ENCODE measurements at regions not wholly inside any gene's neighbourhood (a gene's known extent, or its start where the extent isn't known, plus 50 kb on each side); places are given as distances from the start of the nearest gene placed in this dataset.
"Not testable (repeated sequence)": the region's sequence is repeated elsewhere in the genome, so short reads cannot be mapped to it uniquely, and the experiment has no call there.

DNA sequence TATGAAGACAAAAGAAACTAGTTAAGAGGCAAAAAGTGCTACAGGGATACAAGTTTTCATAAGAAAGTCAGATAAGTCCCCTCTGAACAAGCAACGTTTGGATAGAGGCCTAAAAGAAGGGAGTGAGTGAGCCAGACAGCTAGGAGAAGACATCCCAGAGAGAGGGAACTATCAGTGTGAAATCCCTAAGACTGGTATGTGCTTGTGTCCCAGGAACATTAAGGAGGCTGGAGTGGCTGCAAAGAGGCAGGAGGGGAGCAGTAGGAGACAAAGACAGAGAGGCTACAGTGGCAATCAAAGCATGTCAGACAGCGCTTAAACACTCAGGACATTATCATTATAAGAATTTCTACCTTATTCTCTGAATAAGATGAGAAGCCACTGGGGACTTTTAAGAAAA, 139.1 kb upstream of the STK32A start:
- no peak for DNase-seq (ENCODE audit: low read depth)
- H3K4me3 ChIP-seq (ENCODE audit: low read length) = no peak overlapping the region
- no peak for TF ChIP-seq CTCF (conservative IDR thresholded peaks at IDR 0.05; ENCODE audit: low read length)

GRCh38 chr5:147098233-147098790, 136.5 kb upstream of the STK32A start:
- TF ChIP-seq CTCF (conservative IDR thresholded peaks at IDR 0.05; ENCODE audit: low read length) = peak; percentile 69
- DNase-seq (ENCODE audit: low read depth) = peak; percentile 51
- H3K4me3 ChIP-seq (ENCODE audit: low read length) = no peak overlapping the region

DNA sequence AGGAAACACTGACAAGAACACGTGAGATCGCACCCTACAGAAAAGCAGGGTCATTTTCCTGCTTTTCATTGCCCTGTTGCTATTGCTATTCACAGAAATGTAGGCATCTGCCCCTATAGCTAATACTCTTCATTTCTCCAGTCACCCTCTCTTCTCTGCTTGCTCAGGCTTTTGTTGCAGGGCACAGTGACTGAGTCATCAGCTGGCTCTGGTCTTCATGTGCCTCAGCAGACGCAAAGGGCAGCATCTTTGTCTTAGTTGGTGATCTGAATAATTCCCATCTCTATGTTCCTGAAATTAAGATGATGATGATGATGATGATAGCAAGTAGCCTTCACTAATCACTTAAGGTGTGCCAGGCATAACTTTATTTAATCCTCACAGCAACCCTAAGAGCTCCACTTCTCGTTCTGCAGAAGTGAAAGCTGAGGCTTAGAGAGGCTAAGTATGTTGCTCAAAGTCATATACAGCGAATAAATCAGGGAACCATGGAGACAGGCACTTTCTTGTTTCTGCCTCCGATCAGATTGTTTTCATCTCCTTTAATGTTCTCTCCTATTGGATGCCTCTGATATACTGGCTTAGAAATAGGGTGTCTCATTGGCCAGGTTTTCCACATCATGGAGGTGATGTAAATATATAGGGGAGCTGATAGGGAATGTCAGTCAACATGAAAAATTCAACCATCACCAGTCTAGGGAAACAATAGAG, 133.0 kb upstream of the STK32A start:
- H3K4me3 ChIP-seq (ENCODE audit: low read length) = no peak overlapping the region
- peak; percentile 3 for DNase-seq (ENCODE audit: low read depth)
- TF ChIP-seq CTCF (conservative IDR thresholded peaks at IDR 0.05; ENCODE audit: low read length) = no peak

DNA sequence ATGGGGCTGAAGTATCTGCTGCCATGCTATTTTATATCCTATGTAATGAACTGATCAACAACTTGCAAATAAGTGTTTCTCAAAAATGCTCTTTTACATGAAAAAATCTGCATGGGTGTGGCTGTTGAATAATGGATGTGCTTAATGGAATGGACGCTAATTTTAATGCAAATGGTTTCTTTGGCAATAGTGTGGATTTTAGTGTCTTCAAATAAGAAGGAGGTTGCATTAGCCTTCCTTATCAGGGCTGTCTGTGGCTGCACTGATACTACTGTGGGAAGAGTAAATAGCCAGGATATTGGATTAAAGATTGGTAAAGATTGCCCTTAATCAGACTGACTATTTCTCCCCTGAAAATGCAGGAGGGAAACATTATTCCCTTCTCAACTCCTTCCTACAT, 121.9 kb upstream of the STK32A start:
- DNase-seq (ENCODE audit: low read depth) = no peak
- TF ChIP-seq CTCF (conservative IDR thresholded peaks at IDR 0.05; ENCODE audit: low read length) = no peak
- no peak overlapping the region for H3K4me3 ChIP-seq (ENCODE audit: low read length)

GRCh38 chr5:147113967-147114366, 120.9 kb upstream of the STK32A start:
- no peak overlapping the region for H3K4me3 ChIP-seq (ENCODE audit: low read length)
- DNase-seq (ENCODE audit: low read depth) = no peak
- TF ChIP-seq CTCF (conservative IDR thresholded peaks at IDR 0.05; ENCODE audit: low read length) = no peak

- not testable (repeated sequence) for H3K4me3 ChIP-seq (ENCODE audit: low read length)
Measured at GRCh38 chr5:147139759-147140158, 95.1 kb upstream of the STK32A start.

DNA sequence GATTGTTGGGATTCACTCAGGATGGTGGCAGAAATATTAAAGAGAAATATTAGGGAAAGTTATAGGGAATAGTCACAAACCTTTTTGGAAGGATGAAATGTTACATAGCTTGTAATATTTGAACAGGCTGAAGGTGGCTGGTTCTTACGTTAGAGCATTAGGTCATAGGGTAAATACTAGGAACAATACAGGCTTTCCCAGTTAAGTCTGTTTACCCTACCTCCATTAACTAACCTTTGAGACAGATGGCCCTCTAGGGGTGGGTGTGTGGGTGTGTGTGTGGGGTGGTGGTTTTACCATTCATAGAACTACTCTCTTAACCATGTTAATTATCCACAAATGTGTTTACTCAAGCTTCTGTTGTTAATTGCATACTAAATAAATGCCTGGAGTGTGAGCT, 94.3 kb upstream of the STK32A start:
- no peak for DNase-seq (ENCODE audit: low read depth)
- TF ChIP-seq CTCF (conservative IDR thresholded peaks at IDR 0.05; ENCODE audit: low read length) = no peak
- no peak overlapping the region for H3K4me3 ChIP-seq (ENCODE audit: low read length)

More at GRCh38 chr5:147139759-147140158, 95.1 kb upstream of the STK32A start:
- DNase-seq (ENCODE audit: low read depth) = not testable (repeated sequence)

GRCh38 chr5:147141580-147141979, 93.2 kb upstream of the STK32A start:
- not testable (repeated sequence) for H3K4me3 ChIP-seq (ENCODE audit: low read length); DNase-seq (ENCODE audit: low read depth)
